ENCODE measurements at regions not wholly inside any gene's neighbourhood (a gene's known extent, or its start where the extent isn't known, plus 50 kb on each side); places are given as distances from the start of the nearest gene placed in this dataset.

- TF ChIP-seq CTCF (IDR thresholded peaks at IDR 0.05; ENCODE audit: control extremely low read depth in 1 of 3, insufficient read depth in 1 of 3, low read depth in 1 of 3, low read length in 3 of 3) = peak in 1 of 3 experiments; percentile 21; a peak in 2 of 4 replicates
- TF ChIP-seq SUZ12 (IDR thresholded peaks at IDR 0.05; ENCODE audit: low read length) = no peak
- no peak for TF ChIP-seq GABPA (IDR thresholded peaks at IDR 0.05; ENCODE audit: borderline replicate concordance, insufficient read depth, low read length)
- no peak for TF ChIP-seq SIN3A (conservative IDR thresholded peaks at IDR 0.05 in 1 of 2, IDR thresholded peaks at IDR 0.05 in 1 of 2; ENCODE audit: low read depth in 1 of 2, low read length in 2 of 2)
Measured at GRCh38 chr15:25208735-25209134, 230.1 kb downstream of the UBE3A start (continued).
